ENCODE measurements at regions not wholly inside any gene's neighbourhood (a gene's known extent, or its start where the extent isn't known, plus 50 kb on each side); places are given as distances from the start of the nearest gene placed in this dataset.

DNA sequence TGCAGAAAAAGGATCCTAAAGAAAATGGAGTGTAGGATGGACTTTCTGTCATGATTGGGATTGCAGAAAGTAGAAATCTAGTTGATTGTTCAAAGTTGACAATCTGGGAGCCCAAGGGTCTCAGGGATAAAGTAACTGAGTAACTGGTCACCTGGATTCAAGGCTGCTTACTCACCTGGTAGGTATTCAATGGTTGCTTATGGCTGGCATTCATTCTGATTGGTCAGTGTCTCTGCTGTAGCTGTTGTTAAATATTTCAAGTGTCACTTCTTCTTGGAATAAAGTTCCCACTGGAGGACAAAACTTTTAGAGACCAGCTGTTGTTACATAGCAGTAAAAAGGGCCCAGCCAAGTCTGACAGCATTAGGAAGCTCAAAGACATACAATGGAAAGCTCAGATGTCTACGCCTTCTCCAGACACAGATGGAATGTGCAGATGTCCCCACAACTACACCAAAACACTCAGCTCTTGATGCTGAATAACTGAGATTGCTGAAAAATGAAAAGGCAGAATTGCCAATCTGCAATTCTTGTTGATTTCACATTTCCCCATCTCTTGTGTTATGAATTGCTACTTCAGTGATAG is 106.9 kb downstream of the ZNF467 start:
- TF ChIP-seq CTCF (IDR thresholded peaks at IDR 0.05; ENCODE audit: control extremely low read depth in 1 of 3, insufficient read depth in 1 of 3, low read depth in 1 of 3, low read length in 3 of 3) = no peak
- no peak for TF ChIP-seq SUZ12 (IDR thresholded peaks at IDR 0.05; ENCODE audit: low read length)

Measured in H1 (cell line).